LNCAP (cell line): ENCODE measurements at regions not wholly inside any gene's neighbourhood (a gene's known extent, or its start where the extent isn't known, plus 50 kb on each side); places are given as distances from the start of the nearest gene placed in this dataset.
A peak's percentile ranks its signal among the peaks of the same experiment; 100 is the strongest.

Experiments
- CTCF ChIP-seq: fragments of 450-650 bp; IDR thresholded peaks from 2 replicates; pipeline ENCODE4 v1.5.1; 2017; ENCODE audit warnings: mild to moderate bottlenecking

- TF ChIP-seq CTCF, result no peak
These were observed 249.8 kb upstream of the ATP5MC3 start for GRCh38 chr2:175431101-175431946.

DNA sequence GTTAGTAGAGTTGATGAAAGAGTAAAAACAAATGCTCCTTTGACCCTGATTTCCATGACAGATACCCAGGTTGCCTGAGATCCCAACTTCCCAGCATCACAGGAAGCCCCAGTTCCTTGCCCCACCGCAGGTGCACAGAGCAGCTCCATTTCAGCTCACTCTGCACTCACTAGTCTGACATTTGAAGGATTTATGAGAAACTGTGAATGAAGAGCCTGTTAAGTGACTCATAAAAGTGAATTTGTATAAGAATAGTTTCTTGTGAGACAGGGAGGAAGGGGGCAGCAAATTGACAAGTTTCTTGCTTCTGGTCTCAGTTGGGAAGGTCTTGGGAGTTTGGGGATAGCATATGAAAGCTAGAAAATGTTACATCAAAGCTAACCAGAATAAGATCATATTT lies 248.7 kb upstream of the ATP5MC3 start:
- no peak for TF ChIP-seq CTCF

DNA sequence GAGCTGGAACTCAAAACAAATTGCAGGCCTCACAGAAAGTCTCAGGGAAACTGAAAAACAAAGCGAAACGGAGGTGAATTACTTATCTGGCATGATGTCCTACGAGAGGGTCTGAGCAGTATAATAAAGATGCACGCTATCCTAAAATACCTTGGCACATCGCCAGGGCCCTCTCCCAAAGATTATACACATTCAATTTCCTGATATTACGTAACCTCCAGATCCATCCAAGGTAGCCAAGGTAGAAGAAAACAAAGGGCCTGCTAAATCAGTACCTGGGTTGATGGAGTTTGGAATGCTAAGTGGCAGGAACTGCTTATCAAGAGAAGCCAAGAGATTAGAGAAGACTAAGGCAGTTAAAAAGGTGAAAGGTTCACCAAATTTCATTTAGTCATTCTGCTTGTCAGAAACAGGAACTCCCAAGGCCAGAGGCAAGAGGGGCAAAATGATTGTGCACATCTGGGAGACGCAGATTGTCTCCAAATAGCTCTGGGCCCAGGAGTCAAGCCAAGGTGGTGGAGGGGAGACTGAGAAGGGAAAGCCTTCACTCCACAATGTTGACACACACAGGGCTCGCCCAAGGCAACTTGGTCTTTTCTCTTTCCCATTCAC lies 236.8 kb upstream of the ATP5MC3 start:
- no peak for TF ChIP-seq CTCF

DNA sequence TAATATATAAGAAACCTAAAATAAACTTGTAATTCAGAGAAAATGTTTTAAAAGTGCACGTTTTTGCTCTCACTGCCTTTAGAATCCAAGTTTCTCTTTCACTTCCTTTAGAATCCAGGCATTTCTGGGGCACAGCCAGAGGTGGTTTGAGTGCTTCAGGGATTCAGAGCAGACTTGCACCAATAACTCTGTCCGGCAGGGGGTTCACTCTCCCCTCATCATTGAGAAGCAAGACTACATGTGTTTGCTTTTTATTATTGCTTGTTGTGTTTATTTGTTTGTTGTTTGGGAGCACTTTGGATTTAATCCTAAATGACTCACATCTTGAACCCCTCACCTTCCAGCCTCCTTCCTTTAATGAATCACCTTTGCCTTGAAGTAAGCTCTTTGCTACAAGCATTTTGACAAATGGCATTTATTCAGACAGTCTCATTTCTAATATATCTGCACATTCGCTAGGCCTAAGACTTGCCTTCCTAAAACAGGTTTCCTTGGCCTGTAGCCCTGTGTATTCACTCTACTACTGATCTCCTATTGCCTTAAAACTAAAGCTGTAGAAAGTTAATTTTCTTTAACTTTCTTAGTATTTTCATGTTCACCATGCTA lies 233.5 kb upstream of the ATP5MC3 start:
- peak; percentile 68 for TF ChIP-seq CTCF

DNA sequence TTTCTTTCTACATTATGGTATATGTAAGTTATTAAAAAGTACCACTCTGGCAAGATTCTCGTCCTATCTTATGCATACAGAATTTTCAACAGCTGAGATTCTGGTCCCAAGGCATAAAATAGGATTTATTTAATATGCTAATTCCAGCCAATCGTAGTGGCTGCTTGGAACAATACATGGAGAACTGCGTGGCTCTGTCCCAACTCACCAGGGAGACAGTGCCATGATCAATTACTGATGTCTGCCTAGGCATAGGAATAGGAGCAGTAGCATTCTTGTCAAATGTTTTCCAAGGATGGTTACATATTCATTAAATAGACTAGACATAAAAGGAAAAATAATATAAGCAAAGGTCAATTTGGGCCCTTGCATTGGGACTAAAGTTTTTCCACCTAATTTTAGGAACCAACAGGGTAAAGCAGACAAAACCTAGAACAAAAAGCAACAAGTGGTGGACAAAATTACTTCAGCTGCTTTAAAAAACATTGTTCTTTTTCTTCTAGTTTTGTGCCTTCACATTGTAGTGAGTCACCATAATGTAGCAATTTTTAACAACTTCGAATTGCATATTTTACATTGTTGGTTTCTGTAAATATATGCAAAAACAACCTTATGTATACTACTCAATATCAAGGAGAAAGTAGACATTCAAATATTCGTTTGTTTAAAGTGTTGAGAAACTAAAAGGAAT lies 232.8 kb upstream of the ATP5MC3 start:
- no peak for TF ChIP-seq CTCF

DNA sequence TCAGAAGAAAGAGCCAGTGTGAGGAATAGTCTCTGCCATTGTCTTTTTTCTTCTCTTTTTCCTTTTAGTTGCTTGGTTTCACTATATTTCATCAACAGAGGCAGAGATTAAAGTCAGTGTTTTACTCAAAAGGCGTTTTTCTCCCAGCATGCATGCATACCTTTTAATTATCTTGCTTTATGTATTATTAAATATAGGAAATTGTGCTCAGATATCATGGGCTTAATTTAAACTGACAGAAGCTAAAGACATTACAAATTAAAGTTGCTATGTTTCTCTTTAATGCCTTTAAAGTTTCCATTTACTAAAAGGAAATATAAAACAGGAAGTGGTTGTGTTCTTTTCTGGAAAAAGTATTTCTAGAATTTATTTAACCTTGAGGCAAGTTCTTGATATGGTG lies 223.3 kb upstream of the ATP5MC3 start:
- no peak for TF ChIP-seq CTCF

DNA sequence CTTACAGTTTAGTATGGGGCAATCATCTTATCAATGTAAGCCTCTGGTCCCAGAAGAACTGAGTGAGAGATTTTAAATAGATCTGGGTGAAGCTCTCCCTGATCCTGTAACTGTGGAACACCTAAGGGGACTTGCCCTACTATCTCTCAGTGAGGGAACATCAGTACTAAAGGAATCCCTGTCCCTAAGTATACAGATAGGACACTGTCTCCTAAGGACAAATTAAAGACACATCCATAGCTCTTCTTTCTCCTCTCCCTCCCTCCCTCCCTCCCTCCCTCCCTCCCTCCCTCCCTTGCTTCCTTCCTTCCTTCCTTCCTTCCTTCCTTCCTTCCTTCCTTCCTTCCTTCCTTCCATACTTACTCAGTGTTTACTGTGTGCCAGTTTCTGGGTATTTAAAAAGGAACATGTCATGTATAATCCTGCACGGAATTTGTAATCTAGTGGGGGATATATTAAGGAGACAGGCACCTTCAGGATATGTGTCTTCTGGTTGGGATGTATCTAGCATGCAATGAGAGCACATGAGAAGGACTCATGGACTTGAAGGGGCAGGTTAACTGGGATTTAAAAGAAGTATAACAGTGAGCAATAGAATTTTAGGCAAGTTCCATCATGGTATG lies 222.2 kb upstream of the ATP5MC3 start:
- no peak for TF ChIP-seq CTCF
